Activated naive CD4-positive, alpha-beta T cell treated with anti-CD3 and anti-CD28 coated beads for 36 hours (primary cell): ENCODE measurements at regions not wholly inside any gene's neighbourhood (a gene's known extent, or its start where the extent isn't known, plus 50 kb on each side); places are given as distances from the start of the nearest gene placed in this dataset.

Source experiments
- CTCF ChIA-PET: fragments of 350-600 bp; sonication (Branson Sonifier 250); formaldehyde crosslinking; loops from one replicate; lab custom pipeline; 2021; ENCODE audit warnings: antibody characterized with exemption; lab: Charles Lee
- DNase-seq: peaks from one replicate; pipeline ENCODE4 v3.0.0-alpha.2; 2020
- H3K27ac Mint-ChIP-seq: one replicate; pipeline ENCODE4 v1.8.0; 2021; ENCODE audit warnings: mild to moderate bottlenecking, mixed read lengths
- H3K27me3 Mint-ChIP-seq: one replicate; pipeline ENCODE4 v1.8.0; 2021; ENCODE audit warnings: low read depth, mixed read lengths
- H3K36me3 Mint-ChIP-seq: one replicate; pipeline ENCODE4 v1.8.0; 2021; ENCODE audit warnings: low read depth, mixed read lengths
- H3K4me1 Mint-ChIP-seq: one replicate; pipeline ENCODE4 v1.8.0; 2021; ENCODE audit warnings: low read depth, mixed read lengths
- H3K4me3 Mint-ChIP-seq: one replicate; pipeline ENCODE4 v1.8.0; 2021; ENCODE audit warnings: mild to moderate bottlenecking, moderate library complexity, mixed read lengths
- H3K9me3 Mint-ChIP-seq: one replicate; pipeline ENCODE4 v1.8.0; 2021; ENCODE audit warnings: mixed read lengths
- intact Hi-C: fragments of 100-400 bp; cut with micrococcal nuclease; formaldehyde crosslinking; loops from one replicate; pipeline ENCODE4 v1.15.1; 2023

GRCh38 chr17:33383488-33384023, 90.5 kb upstream of the ASIC2 start:
- H3K27ac Mint-ChIP-seq = no peak overlapping the region

GRCh38 chr17:33385133-33385532, 92.0 kb upstream of the ASIC2 start:
- intact Hi-C loops = no loop called here
- Mint-ChIP-seq H3K4me1 (no peaks in the 10 kb centered on the region), H3K36me3 (no peaks in the 10 kb centered on the region), H3K4me3 (no peak overlapping the region), H3K9me3 (no peaks in the 10 kb centered on the region), H3K27me3 (peaks cover 9% of the 10 kb centered on the region), H3K27ac (no peak overlapping the region)
- DNase-seq = no peak
- CTCF ChIA-PET = no interaction called here

More at GRCh38 chr17:33383488-33384023, 90.5 kb upstream of the ASIC2 start:
- intact Hi-C loops = no loop called here
- no peaks in the 10 kb centered on the region for H3K4me1 Mint-ChIP-seq
- H3K9me3 Mint-ChIP-seq = no peaks in the 10 kb centered on the region
- H3K4me3 Mint-ChIP-seq = no peak overlapping the region
- H3K27me3 Mint-ChIP-seq = peaks cover 9% of the 10 kb centered on the region
- CTCF ChIA-PET = no interaction called here
- DNase-seq = no peak
- H3K36me3 Mint-ChIP-seq = no peaks in the 10 kb centered on the region

GRCh38 chr17:33385713-33386112, 92.6 kb upstream of the ASIC2 start:
- Mint-ChIP-seq H3K27me3 (peaks cover 9% of the 10 kb centered on the region), H3K36me3 (no peaks in the 10 kb centered on the region), H3K4me1 (no peaks in the 10 kb centered on the region), H3K9me3 (no peaks in the 10 kb centered on the region), H3K27ac (no peak overlapping the region), H3K4me3 (no peak overlapping the region)
- CTCF ChIA-PET = no interaction called here
- no peak for DNase-seq
- intact Hi-C loops = no loop called here

GRCh38 chr17:33387406-33387805, 94.3 kb upstream of the ASIC2 start:
- intact Hi-C loops = no loop called here
- no peaks in the 10 kb centered on the region for H3K4me1 Mint-ChIP-seq
- no peak for DNase-seq
- H3K9me3 Mint-ChIP-seq = no peaks in the 10 kb centered on the region
- H3K27me3 Mint-ChIP-seq = peaks cover 9% of the 10 kb centered on the region
- H3K27ac Mint-ChIP-seq = no peak overlapping the region
- H3K36me3 Mint-ChIP-seq = no peaks in the 10 kb centered on the region
- CTCF ChIA-PET = no interaction called here
- no peak overlapping the region for H3K4me3 Mint-ChIP-seq

- DNase-seq = no peak
- intact Hi-C loops = no loop called here
- Mint-ChIP-seq H3K27ac (no peak overlapping the region), H3K27me3 (peaks cover 9% of the 10 kb centered on the region), H3K9me3 (no peaks in the 10 kb centered on the region), H3K36me3 (no peaks in the 10 kb centered on the region), H3K4me1 (no peaks in the 10 kb centered on the region), H3K4me3 (no peak overlapping the region)
- CTCF ChIA-PET = no interaction called here
These were observed 96.5 kb upstream of the ASIC2 start for GRCh38 chr17:33389504-33390135.

GRCh38 chr17:33390479-33391176, 97.5 kb upstream of the ASIC2 start:
- intact Hi-C loops = no loop called here
- H3K36me3 Mint-ChIP-seq = no peaks in the 10 kb centered on the region
- CTCF ChIA-PET = no interaction called here

GRCh38 chr17:33396818-33397217, 103.7 kb upstream of the ASIC2 start:
- Mint-ChIP-seq H3K36me3 (no peaks in the 10 kb centered on the region), H3K27me3 (peaks cover 4% of the 10 kb centered on the region), H3K9me3 (no peaks in the 10 kb centered on the region), H3K27ac (no peak overlapping the region), H3K4me1 (no peaks in the 10 kb centered on the region), H3K4me3 (no peak overlapping the region)
- no peak for DNase-seq
- intact Hi-C loops = no loop called here
- CTCF ChIA-PET = no interaction called here

More at GRCh38 chr17:33390479-33391176, 97.5 kb upstream of the ASIC2 start:
- no peak for DNase-seq
- Mint-ChIP-seq H3K4me1 (no peaks in the 10 kb centered on the region), H3K4me3 (no peak overlapping the region), H3K27ac (no peak overlapping the region), H3K9me3 (no peaks in the 10 kb centered on the region), H3K27me3 (peaks cover 8% of the 10 kb centered on the region)

GRCh38 chr17:33398386-33398785, 105.3 kb upstream of the ASIC2 start:
- CTCF ChIA-PET = no interaction called here
- no peak for DNase-seq
- no peak overlapping the region for H3K4me3 Mint-ChIP-seq
- peaks cover 7% of the 10 kb centered on the region for H3K27me3 Mint-ChIP-seq
- H3K27ac Mint-ChIP-seq = no peak overlapping the region
- H3K9me3 Mint-ChIP-seq = no peaks in the 10 kb centered on the region
- no peaks in the 10 kb centered on the region for H3K36me3 Mint-ChIP-seq
- intact Hi-C loops = no loop called here
- no peaks in the 10 kb centered on the region for H3K4me1 Mint-ChIP-seq

GRCh38 chr17:33401249-33401648, 108.2 kb upstream of the ASIC2 start:
- H3K27me3 Mint-ChIP-seq = peaks cover 12% of the 10 kb centered on the region

GRCh38 chr17:33403194-33403593, 110.1 kb upstream of the ASIC2 start:
- no peaks in the 10 kb centered on the region for H3K36me3 Mint-ChIP-seq
- CTCF ChIA-PET = no interaction called here
- no peaks in the 10 kb centered on the region for H3K4me1 Mint-ChIP-seq

More at GRCh38 chr17:33401249-33401648, 108.2 kb upstream of the ASIC2 start:
- H3K36me3 Mint-ChIP-seq = no peaks in the 10 kb centered on the region
- H3K4me3 Mint-ChIP-seq = no peak overlapping the region
- H3K9me3 Mint-ChIP-seq = no peaks in the 10 kb centered on the region
- intact Hi-C loops = no loop called here
- H3K27ac Mint-ChIP-seq = no peak overlapping the region
- H3K4me1 Mint-ChIP-seq = no peaks in the 10 kb centered on the region
- DNase-seq = no peak
- CTCF ChIA-PET = no interaction called here

GRCh38 chr17:33404070-33404819, 111.2 kb upstream of the ASIC2 start:
- no peak for DNase-seq
- CTCF ChIA-PET = no interaction called here
- H3K27ac Mint-ChIP-seq = no peak overlapping the region
- H3K4me3 Mint-ChIP-seq = no peak overlapping the region
- no peaks in the 10 kb centered on the region for H3K9me3 Mint-ChIP-seq
- no peaks in the 10 kb centered on the region for H3K4me1 Mint-ChIP-seq
- H3K27me3 Mint-ChIP-seq = peaks cover 14% of the 10 kb centered on the region
- intact Hi-C loops = no loop called here
- H3K36me3 Mint-ChIP-seq = no peaks in the 10 kb centered on the region

More at GRCh38 chr17:33403194-33403593, 110.1 kb upstream of the ASIC2 start:
- Mint-ChIP-seq H3K4me3 (no peak overlapping the region), H3K27me3 (peaks cover 14% of the 10 kb centered on the region), H3K27ac (no peak overlapping the region), H3K9me3 (no peaks in the 10 kb centered on the region)
- DNase-seq = no peak
- intact Hi-C loops = no loop called here

- no peaks in the 10 kb centered on the region for H3K4me1 Mint-ChIP-seq
- CTCF ChIA-PET = no interaction called here
- intact Hi-C loops = no loop called here
- DNase-seq = no peak
- no peak overlapping the region for H3K27ac Mint-ChIP-seq
- no peaks in the 10 kb centered on the region for H3K36me3 Mint-ChIP-seq
- H3K9me3 Mint-ChIP-seq = no peaks in the 10 kb centered on the region
- peaks cover 5% of the 10 kb centered on the region for H3K27me3 Mint-ChIP-seq
- H3K4me3 Mint-ChIP-seq = no peak overlapping the region
These were observed 123.0 kb upstream of the ASIC2 start for GRCh38 chr17:33416131-33416530.
